ENCODE measurements at regions not wholly inside any gene's neighbourhood (a gene's known extent, or its start where the extent isn't known, plus 50 kb on each side); places are given as distances from the start of the nearest gene placed in this dataset.

- no peak for DNase-seq (ENCODE audit: low read depth)
- in situ Hi-C loops (cut with HindIII; ENCODE audit: low sequenced_read_pairs), result no loop called here
- TF ChIP-seq CTCF (IDR thresholded peaks at IDR 0.05; ENCODE audit: low read depth, low read length, missing control alignments), result no peak
- H3K4me3 ChIP-seq (ENCODE audit: low read depth, low read length), result no peak overlapping the region
Measured at GRCh38 chr6:85166114-85166741, 283.7 kb upstream of the NT5E start.

- in situ Hi-C loops (cut with HindIII; ENCODE audit: low sequenced_read_pairs), result no loop called here
- no peak for TF ChIP-seq CTCF (IDR thresholded peaks at IDR 0.05; ENCODE audit: low read depth, low read length, missing control alignments)
- DNase-seq (ENCODE audit: low read depth), result no peak
- no peak overlapping the region for H3K4me3 ChIP-seq (ENCODE audit: low read depth, low read length)
Measured at GRCh38 chr6:85163156-85164080, 286.5 kb upstream of the NT5E start.

- in situ Hi-C loops (cut with HindIII; ENCODE audit: low sequenced_read_pairs), result no loop called here
- H3K4me3 ChIP-seq (ENCODE audit: low read depth, low read length), result no peak overlapping the region
- DNase-seq (ENCODE audit: low read depth), result no peak
- no peak for TF ChIP-seq CTCF (IDR thresholded peaks at IDR 0.05; ENCODE audit: low read depth, low read length, missing control alignments)
Measured at GRCh38 chr6:85157311-85157710, 292.6 kb upstream of the NT5E start.

- in situ Hi-C loops (cut with HindIII; ENCODE audit: low sequenced_read_pairs), result no loop called here
- DNase-seq (ENCODE audit: low read depth), result no peak
- TF ChIP-seq CTCF (IDR thresholded peaks at IDR 0.05; ENCODE audit: low read depth, low read length, missing control alignments), result no peak
- no peak overlapping the region for H3K4me3 ChIP-seq (ENCODE audit: low read depth, low read length)
Measured at GRCh38 chr6:85143676-85144075, 306.2 kb upstream of the NT5E start.

- no peak for TF ChIP-seq CTCF (IDR thresholded peaks at IDR 0.05; ENCODE audit: low read depth, low read length, missing control alignments)
- in situ Hi-C loops (cut with HindIII; ENCODE audit: low sequenced_read_pairs), result no loop called here
- H3K4me3 ChIP-seq (ENCODE audit: low read depth, low read length), result no peak overlapping the region
- DNase-seq (ENCODE audit: low read depth), result no peak
Measured at GRCh38 chr6:85137865-85138264, 312.0 kb upstream of the NT5E start.

- in situ Hi-C loops (cut with HindIII; ENCODE audit: low sequenced_read_pairs), result no loop called here
- DNase-seq (ENCODE audit: low read depth), result no peak
- H3K4me3 ChIP-seq (ENCODE audit: low read depth, low read length), result no peak overlapping the region
- TF ChIP-seq CTCF (IDR thresholded peaks at IDR 0.05; ENCODE audit: low read depth, low read length, missing control alignments), result no peak
Measured at GRCh38 chr6:85136310-85136709, 313.6 kb upstream of the NT5E start.

Measured in astrocyte of the cerebellum (primary cell).